ENCODE measurements at regions not wholly inside any gene's neighbourhood (a gene's known extent, or its start where the extent isn't known, plus 50 kb on each side); places are given as distances from the start of the nearest gene placed in this dataset.

- no peak for DNase-seq (ENCODE audit: extremely low read depth, low read depth)
- no peak for TF ChIP-seq CTCF (IDR thresholded peaks at IDR 0.05; ENCODE audit: low read depth, low read length, missing control alignments)
- no peak overlapping the region for H3K4me3 ChIP-seq (replicated peaks; ENCODE audit: low read depth, low read length)
Measured at GRCh38 chr9:135022191-135022870, 65.1 kb upstream of the OLFM1 start.

- TF ChIP-seq CTCF (IDR thresholded peaks at IDR 0.05; ENCODE audit: low read depth, low read length, missing control alignments): no peak
Measured at GRCh38 chr9:135023088-135023785, 64.2 kb upstream of the OLFM1 start.

GRCh38 chr9:135023786-135024405 is 63.6 kb upstream of the OLFM1 start:
- no peak overlapping the region for H3K4me3 ChIP-seq (replicated peaks; ENCODE audit: low read depth, low read length)
- no peak for TF ChIP-seq CTCF (IDR thresholded peaks at IDR 0.05; ENCODE audit: low read depth, low read length, missing control alignments)
- no peak for DNase-seq (ENCODE audit: extremely low read depth, low read depth)

More at GRCh38 chr9:135023088-135023785, 64.2 kb upstream of the OLFM1 start:
- H3K4me3 ChIP-seq (replicated peaks; ENCODE audit: low read depth, low read length): no peak overlapping the region
- no peak for DNase-seq (ENCODE audit: extremely low read depth, low read depth)

GRCh38 chr9:135029463-135029862 is 58.0 kb upstream of the OLFM1 start:
- no peak for DNase-seq (ENCODE audit: extremely low read depth, low read depth)
- no peak for TF ChIP-seq CTCF (IDR thresholded peaks at IDR 0.05; ENCODE audit: low read depth, low read length, missing control alignments)
- H3K4me3 ChIP-seq (replicated peaks; ENCODE audit: low read depth, low read length): no peak overlapping the region

- TF ChIP-seq CTCF (IDR thresholded peaks at IDR 0.05; ENCODE audit: low read depth, low read length, missing control alignments): no peak
- DNase-seq (ENCODE audit: extremely low read depth, low read depth): no peak
- no peak overlapping the region for H3K4me3 ChIP-seq (replicated peaks; ENCODE audit: low read depth, low read length)
Measured at GRCh38 chr9:135029871-135030565, 57.5 kb upstream of the OLFM1 start.

- TF ChIP-seq CTCF (IDR thresholded peaks at IDR 0.05; ENCODE audit: low read depth, low read length, missing control alignments): no peak
Measured at GRCh38 chr9:135030566-135031226, 56.8 kb upstream of the OLFM1 start.

More at GRCh38 chr9:135030566-135031226, 56.8 kb upstream of the OLFM1 start:
- DNase-seq (ENCODE audit: extremely low read depth, low read depth): no peak
- no peak overlapping the region for H3K4me3 ChIP-seq (replicated peaks; ENCODE audit: low read depth, low read length)

Data from HFF-Myc (cell line).